Glomerular visceral epithelial cell (primary cell): ENCODE measurements at regions not wholly inside any gene's neighbourhood (a gene's known extent, or its start where the extent isn't known, plus 50 kb on each side); places are given as distances from the start of the nearest gene placed in this dataset.

Experiments
- DNase-seq: peaks from one replicate; pipeline ENCODE4 v3.0.0-alpha.2; 2016; ENCODE audit errors: extremely low spot score

DNA sequence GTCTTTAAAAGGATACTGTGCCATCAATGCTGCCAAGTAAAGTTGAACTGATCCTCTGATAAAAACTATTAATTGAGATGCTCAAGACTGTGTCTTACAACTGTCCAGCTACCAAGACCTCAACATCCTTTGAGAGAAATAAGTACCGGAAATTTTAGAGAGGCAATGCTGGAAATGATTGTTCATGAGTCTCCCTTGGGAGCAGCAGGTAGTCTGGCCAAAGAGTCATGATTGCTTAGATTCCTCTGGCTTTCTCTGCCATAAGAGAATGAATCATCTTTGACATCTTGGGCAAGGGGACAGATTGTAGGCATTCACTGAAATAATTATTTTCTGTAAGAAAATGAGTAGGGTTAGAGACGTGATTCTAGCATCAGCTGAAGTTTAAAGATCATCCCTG lies 466.6 kb upstream of the DAB2 start:
- DNase-seq, result no peak

GRCh38 chr5:39880985-39881384 lies 456.2 kb upstream of the DAB2 start:
- DNase-seq, result no peak

- no peak for DNase-seq
These were observed 452.7 kb upstream of the DAB2 start for GRCh38 chr5:39877479-39877878.

- DNase-seq, result no peak
These were observed 451.4 kb upstream of the DAB2 start for GRCh38 chr5:39876146-39876545.

DNA sequence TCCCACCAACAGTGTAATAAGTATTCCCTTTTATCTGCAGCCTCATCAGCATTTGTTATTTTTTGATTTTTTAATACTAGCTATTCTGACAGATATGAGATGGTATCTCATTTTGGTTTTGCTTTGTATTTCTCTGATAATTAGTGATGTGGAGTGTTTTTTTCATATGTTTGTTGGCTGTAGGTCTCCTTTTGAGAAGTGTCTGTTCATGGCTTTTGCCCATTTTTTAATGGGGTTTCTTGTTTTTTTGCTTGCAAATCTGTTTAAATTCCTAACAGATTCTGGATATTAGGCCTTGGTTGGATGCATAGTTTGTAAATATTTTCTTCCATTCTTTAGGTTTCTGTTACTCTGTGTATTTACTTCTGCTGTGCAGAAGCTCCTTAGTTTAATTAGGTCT lies 445.4 kb upstream of the DAB2 start:
- no peak for DNase-seq

- no peak for DNase-seq
These were observed 444.6 kb upstream of the DAB2 start for GRCh38 chr5:39869396-39869795.

- no peak for DNase-seq
These were observed 443.1 kb upstream of the DAB2 start for GRCh38 chr5:39867923-39868322.

- no peak for DNase-seq
These were observed 439.3 kb upstream of the DAB2 start for GRCh38 chr5:39863926-39864552.

DNA sequence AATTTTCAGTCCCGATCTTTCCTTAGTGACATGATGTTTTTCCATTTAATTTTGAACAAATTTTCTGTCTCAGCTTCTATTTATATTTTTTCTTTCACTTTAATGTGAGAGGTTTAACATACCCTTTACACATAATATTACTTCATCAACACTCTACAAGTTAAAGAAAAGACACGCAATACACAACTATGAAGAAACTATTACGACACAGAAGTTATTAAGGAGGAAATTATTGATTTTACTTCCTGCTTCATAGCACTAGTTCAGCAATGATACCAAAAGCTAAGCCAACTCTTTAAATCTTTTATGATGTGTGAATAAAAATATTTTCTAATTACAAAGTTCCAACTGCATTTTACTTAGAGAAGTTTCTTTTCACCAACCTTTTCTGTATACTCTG lies 432.3 kb upstream of the DAB2 start:
- DNase-seq, result no peak

DNA sequence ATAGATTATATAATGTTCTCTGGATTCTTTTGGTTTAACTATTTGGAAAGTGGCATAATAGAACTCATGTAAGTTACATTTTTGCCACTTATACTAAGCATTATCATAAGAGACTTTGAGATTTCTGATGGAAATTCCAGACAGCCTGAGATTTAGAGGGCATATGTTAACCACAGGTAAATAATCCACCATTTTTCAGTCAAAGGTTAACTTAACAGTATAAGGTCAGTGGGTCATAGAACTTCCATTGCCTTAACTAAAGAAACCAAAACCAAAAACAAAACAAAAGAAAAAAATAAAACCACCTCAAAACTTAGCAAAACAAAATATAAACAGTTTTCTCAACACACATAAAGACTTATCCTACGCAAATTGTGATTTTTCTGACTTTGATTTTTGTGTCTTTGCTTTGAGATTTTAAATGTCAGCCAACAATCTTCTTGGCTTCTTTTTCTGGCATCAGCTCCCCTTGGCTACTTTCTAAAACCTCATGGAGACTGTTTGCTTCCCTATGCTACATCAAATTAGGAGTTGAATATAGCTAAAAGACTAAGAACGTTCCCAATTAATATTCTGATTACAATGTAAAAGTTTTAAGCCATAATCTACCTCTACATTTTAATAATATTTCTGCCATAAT lies 430.1 kb upstream of the DAB2 start:
- DNase-seq, result no peak

DNA sequence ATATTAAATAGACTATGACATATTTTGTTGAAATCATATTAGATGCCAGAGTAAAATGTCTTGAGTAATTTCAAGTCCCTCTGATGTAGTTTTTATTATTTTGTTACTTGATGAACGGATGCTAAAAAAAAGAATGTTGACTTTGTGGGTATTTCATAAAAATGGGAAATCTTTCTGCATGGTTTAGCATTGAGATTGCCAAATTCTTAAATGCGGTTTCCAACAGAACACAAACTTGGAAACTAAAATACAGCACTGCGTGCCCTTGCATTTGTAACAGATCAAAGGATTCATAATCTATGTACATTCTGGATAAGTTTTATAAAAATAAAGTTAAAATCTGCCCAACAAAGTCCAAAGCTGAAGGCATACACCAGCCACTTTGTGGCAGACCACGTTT lies 425.5 kb upstream of the DAB2 start:
- DNase-seq, result no peak

GRCh38 chr5:39846144-39846543 lies 421.4 kb upstream of the DAB2 start:
- DNase-seq, result no peak

DNA sequence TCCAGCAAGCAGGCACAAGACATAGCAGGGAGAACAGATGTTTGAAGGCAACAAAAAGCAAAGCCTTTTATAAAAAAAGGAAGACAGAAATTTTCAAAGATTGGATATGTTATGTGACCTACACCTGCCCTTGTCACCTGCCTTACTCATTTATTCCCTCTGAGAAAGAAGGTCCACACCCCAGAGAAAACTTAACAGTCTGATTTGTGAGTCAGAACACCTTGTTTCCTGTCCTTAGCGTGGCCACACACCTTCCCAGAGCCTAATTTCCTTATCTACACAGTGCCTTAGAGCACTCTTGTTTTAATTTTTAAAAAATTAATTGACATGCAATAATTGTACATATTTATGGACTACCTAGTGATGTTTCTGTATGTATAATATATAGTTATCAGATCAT lies 419.0 kb upstream of the DAB2 start:
- no peak for DNase-seq

DNA sequence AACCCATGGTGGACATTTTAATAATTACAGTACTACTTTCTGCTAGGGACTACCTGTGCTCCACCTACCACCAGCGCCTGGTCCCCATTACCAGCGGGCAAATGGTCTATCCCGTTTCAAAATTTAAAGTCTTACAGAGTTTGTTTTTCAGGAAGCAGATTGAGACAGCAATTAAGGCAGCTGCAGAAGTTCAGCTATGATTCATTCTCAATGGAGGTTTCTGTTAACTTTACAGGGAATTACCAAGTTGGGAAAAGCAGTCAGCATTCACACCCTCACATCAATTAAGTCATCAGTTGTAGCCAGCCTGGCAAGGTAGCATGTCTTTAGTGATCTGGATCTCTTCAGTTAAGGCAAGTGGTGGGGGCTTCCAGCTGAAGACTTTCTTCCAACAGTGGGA lies 410.6 kb upstream of the DAB2 start:
- DNase-seq, result no peak

GRCh38 chr5:39829441-39829840 lies 404.7 kb upstream of the DAB2 start:
- no peak for DNase-seq

DNA sequence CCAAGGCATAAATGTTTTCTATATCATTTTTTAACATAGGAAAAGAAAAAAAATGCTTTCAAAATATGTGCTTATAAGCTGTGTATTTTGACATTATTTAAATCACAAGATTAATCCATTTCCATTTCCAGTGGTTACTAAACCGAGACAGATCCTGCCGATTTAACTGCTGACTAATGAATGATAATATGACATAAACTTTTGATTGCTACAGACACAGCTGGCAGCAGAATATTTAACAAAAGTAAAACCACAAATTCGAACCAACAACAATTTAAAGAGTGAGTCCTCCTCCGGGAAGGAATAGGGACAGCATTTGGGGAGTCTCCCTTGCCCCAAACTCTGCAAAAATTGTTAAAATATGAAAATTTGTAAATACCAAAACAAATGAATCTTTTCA lies 401.3 kb upstream of the DAB2 start:
- no peak for DNase-seq

DNA sequence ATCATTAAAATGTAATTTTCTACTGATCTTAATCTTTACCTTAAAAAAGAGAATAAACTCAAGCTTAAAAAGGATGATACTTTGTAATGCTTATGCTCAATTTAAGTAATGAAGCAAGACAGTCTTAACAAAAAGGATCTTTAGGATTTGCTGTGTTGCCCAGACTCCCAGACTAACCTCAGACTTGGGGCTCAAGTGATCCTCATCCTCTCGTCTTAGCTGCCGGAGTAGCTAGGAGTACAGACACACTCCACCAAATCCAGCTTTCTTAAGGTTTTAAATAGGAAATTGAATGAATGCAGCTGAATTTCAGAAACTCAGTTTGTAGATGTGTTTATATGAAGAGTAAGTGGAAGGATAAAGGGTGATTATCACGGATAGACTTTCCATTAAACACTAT lies 400.5 kb upstream of the DAB2 start:
- DNase-seq, result no peak

DNA sequence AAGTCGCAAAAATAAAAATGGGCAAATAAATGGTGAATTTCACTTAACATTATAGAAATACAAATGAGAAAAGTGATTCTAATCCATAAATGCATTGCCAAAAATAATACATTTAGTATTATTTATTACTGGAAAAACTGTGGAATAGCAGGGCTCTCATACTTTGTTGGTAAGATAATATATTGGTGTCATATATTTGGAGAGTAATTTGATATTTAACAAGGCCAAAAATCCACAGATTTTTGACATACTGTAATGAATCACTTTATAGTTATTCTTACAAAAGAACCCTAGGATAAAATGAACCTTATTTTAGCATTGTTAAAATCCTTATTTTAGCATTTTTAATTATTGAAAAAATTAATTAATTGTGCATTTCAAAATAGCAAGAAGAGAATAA lies 397.2 kb upstream of the DAB2 start:
- DNase-seq, result no peak

DNA sequence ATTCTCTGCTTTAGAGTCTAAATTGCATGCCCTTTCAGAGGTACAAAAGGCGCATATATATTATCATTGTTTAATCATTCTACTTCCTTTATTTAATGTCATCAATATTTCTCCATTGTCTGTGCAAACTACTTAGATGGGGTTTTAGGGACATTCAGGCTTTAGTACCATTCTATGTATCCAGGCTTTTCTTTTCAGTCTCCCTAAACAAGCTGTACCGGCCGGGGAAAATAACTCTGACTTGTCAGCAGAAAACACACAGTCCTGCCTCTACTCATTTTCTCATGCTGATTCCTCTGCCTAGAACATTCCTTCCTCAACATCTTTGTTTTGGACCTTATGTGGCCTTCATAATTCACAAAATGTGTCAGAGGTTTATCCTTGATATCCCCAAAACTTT lies 392.1 kb upstream of the DAB2 start:
- DNase-seq, result no peak

GRCh38 chr5:39816156-39816845 lies 391.5 kb upstream of the DAB2 start:
- no peak for DNase-seq

GRCh38 chr5:39815711-39816110 lies 390.9 kb upstream of the DAB2 start:
- DNase-seq, result no peak

GRCh38 chr5:39811381-39811780 lies 386.6 kb upstream of the DAB2 start:
- DNase-seq, result no peak

DNA sequence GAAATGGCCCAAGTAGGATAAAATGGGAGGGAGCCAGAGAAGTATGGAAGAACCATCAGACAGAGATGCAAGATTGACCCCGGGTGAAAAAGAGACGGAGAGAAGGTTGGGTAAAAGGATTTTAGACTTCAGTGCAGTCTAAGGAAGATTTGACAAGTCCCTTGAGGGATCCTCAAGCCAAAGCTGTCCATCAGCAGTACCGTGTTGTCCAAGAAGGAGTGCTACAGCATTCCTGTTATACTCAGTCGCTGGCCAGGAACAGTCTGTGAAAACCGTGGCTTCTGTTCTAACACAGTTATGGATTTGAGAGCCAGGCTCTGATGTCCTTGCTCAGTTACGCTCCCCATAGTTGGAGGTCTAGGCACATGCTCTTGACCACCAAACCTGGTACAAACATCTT lies 383.9 kb upstream of the DAB2 start:
- DNase-seq, result no peak

- no peak for DNase-seq
These were observed 376.5 kb upstream of the DAB2 start for GRCh38 chr5:39801306-39801705.
